ENCODE measurements at regions not wholly inside any gene's neighbourhood (a gene's known extent, or its start where the extent isn't known, plus 50 kb on each side); places are given as distances from the start of the nearest gene placed in this dataset.

GRCh38 chr14:28931999-28932398 is 165.4 kb downstream of the FOXG1 start:
- intact Hi-C loops (cut with DNase I) = no loop called here
- no peak for TF ChIP-seq POLR2A (IDR thresholded peaks at IDR 0.05)
- TF ChIP-seq CTCF (IDR thresholded peaks at IDR 0.05) = no peak
- TF ChIP-seq EP300 (IDR thresholded peaks at IDR 0.05) = no peak
- Histone ChIP-seq H3K36me3 (no peaks in the 10 kb centered on the region), H3K4me3 (no peak overlapping the region), H3K27me3 (no peaks in the 10 kb centered on the region), H3K27ac (no peak overlapping the region), H3K9me3 (no peaks in the 10 kb centered on the region), H3K4me1 (ENCODE audit: insufficient read depth) (no peaks in the 10 kb centered on the region)
- DNase-seq = no peak
- 56 to 71% (median 58%) methylated on average over 2 of the region's 2 CpGs for WGBS, 3 donors

- TF ChIP-seq EP300 (IDR thresholded peaks at IDR 0.05) = no peak
- TF ChIP-seq POLR2A (IDR thresholded peaks at IDR 0.05) = no peak
- TF ChIP-seq CTCF (IDR thresholded peaks at IDR 0.05) = no peak
- H3K27me3 ChIP-seq = no peaks in the 10 kb centered on the region
- DNase-seq = no peak
- H3K4me3 ChIP-seq = no peak overlapping the region
- H3K9me3 ChIP-seq = no peaks in the 10 kb centered on the region
- H3K4me1 ChIP-seq (ENCODE audit: insufficient read depth) = no peaks in the 10 kb centered on the region
- no peak overlapping the region for H3K27ac ChIP-seq
- no peaks in the 10 kb centered on the region for H3K36me3 ChIP-seq
- intact Hi-C loops (cut with DNase I) = no loop called here
These were observed 170.0 kb downstream of the FOXG1 start for GRCh38 chr14:28936601-28937000.

GRCh38 chr14:28941758-28942157 is 175.2 kb downstream of the FOXG1 start:
- no peak for DNase-seq
- no peak for TF ChIP-seq CTCF (IDR thresholded peaks at IDR 0.05)
- no peak for TF ChIP-seq POLR2A (IDR thresholded peaks at IDR 0.05)
- TF ChIP-seq EP300 (IDR thresholded peaks at IDR 0.05) = no peak
- Histone ChIP-seq H3K4me1 (ENCODE audit: insufficient read depth) (no peaks in the 10 kb centered on the region), H3K36me3 (no peaks in the 10 kb centered on the region), H3K27ac (no peak overlapping the region), H3K4me3 (no peak overlapping the region), H3K9me3 (no peaks in the 10 kb centered on the region), H3K27me3 (no peaks in the 10 kb centered on the region)
- 88 to 95% (median 88%) methylated on average over 1 of the region's 1 CpG for WGBS, 3 donors
- intact Hi-C loops (cut with DNase I) = no loop called here

GRCh38 chr14:28944605-28945004 is 178.0 kb downstream of the FOXG1 start:
- intact Hi-C loops (cut with DNase I) = no loop called here
- Histone ChIP-seq H3K27me3 (no peaks in the 10 kb centered on the region), H3K4me1 (ENCODE audit: insufficient read depth) (no peaks in the 10 kb centered on the region), H3K27ac (no peak overlapping the region), H3K36me3 (no peaks in the 10 kb centered on the region), H3K9me3 (no peaks in the 10 kb centered on the region), H3K4me3 (no peak overlapping the region)
- no peak for DNase-seq
- TF ChIP-seq CTCF (IDR thresholded peaks at IDR 0.05) = no peak
- no peak for TF ChIP-seq POLR2A (IDR thresholded peaks at IDR 0.05)
- no peak for TF ChIP-seq EP300 (IDR thresholded peaks at IDR 0.05)
- 67 to 88% (median 67%) methylated on average over 2 of the region's 2 CpGs for WGBS, 3 donors

- Histone ChIP-seq H3K9me3 (no peaks in the 10 kb centered on the region), H3K36me3 (no peaks in the 10 kb centered on the region), H3K4me3 (no peak overlapping the region), H3K4me1 (ENCODE audit: insufficient read depth) (no peaks in the 10 kb centered on the region), H3K27me3 (no peaks in the 10 kb centered on the region), H3K27ac (no peak overlapping the region)
- no peak for TF ChIP-seq EP300 (IDR thresholded peaks at IDR 0.05)
- TF ChIP-seq POLR2A (IDR thresholded peaks at IDR 0.05) = no peak
- TF ChIP-seq CTCF (IDR thresholded peaks at IDR 0.05) = no peak
- intact Hi-C loops (cut with DNase I) = no loop called here
- DNase-seq = no peak
- 55 to 79% (median 77%) methylated on average over 1 of the region's 1 CpG for WGBS, 3 donors
These were observed 179.7 kb downstream of the FOXG1 start for GRCh38 chr14:28946267-28946666.
